GM12878 (cell line): ENCODE measurements at regions not wholly inside any gene's neighbourhood (a gene's known extent, or its start where the extent isn't known, plus 50 kb on each side); places are given as distances from the start of the nearest gene placed in this dataset.

Experiments
- ATAC-seq: fragments of 200-7000 bp; cut with Tn5 transposase; 3 replicates; pipeline ENCODE4 v1.9.1; 2020; ENCODE audit warnings: mild to moderate bottlenecking, moderate library complexity
- BruUV-seq: library from RNA; stranded (reverse); fragments of 400-500 nt; replicated peaks from 2 replicates; lab custom pipeline; 2021; lab: Mats Ljungman, UMichigan
- CTCF ChIA-PET: fragments of 300-600 bp; sonication (Branson Sonifier 250); formaldehyde crosslinking; extraction: SDS; loops from one replicate; lab custom pipeline; 2021; ENCODE audit warnings: inconsistent platforms; lab: Yijun Ruan, JAX
- POLR2A ChIA-PET: fragments of 350-600 bp; formaldehyde crosslinking; extraction: SDS; loops from one replicate; lab custom pipeline; 2021; ENCODE audit warnings: inconsistent platforms; lab: Charles Lee
- RAD21 ChIA-PET: fragments of 300-600 bp; sonication (Branson Sonifier 250); formaldehyde crosslinking; loops from one replicate; lab custom pipeline; 2023; ENCODE audit warnings: antibody characterized with exemption; ENCODE audit not compliant: unreplicated experiment; lab: Charles Lee
- SMC1A ChIA-PET: fragments of 300-600 bp; sonication (Branson Sonifier 250); formaldehyde crosslinking; loops from one replicate; lab custom pipeline; 2023; ENCODE audit not compliant: unreplicated experiment, uncharacterized antibody; lab: Charles Lee
- DNase-seq: peaks from one replicate; pipeline ENCODE4 v3.0.0-alpha.2; 2011; ENCODE audit warnings: low read depth, low spot score
- FAIRE-seq: peaks from 3 replicates; lab custom pipeline; 2011; peaks lifted over from hg19 to GRCh38; lab: Jason Lieb, UNC
- H2AFZ ChIP-seq: 2 replicates; pipeline ENCODE4 v1.6.0; 2011; ENCODE audit warnings: low read depth, low read length, control low read depth; ENCODE audit not compliant: control insufficient read depth
- H3K27ac ChIP-seq: 2 replicates; pipeline ENCODE4 v1.5.1; 2011; ENCODE audit warnings: control low read depth; ENCODE audit not compliant: control insufficient read depth, insufficient read depth
- H3K27me3 ChIP-seq, 2 experiments: replicated peaks in 1 of 2; 2 replicates each; pipeline versions ENCODE4 v1.6.0 to v1.6.1; 2011; ENCODE audit warnings: low read length in 1 of 2; ENCODE audit not compliant: control insufficient read depth in 2 of 2, insufficient read depth in 2 of 2
- H3K36me3 ChIP-seq, 2 experiments: 2 replicates each; pipeline ENCODE4 v1.5.1; 2011; ENCODE audit warnings: low read length in 1 of 2; ENCODE audit not compliant: control insufficient read depth in 2 of 2, insufficient read depth in 2 of 2
- H3K4me1 ChIP-seq: 2 replicates; pipeline ENCODE4 v1.6.1; 2011; ENCODE audit warnings: mild to moderate bottlenecking, low read length, moderate library complexity, mixed read lengths; ENCODE audit not compliant: control insufficient read depth, insufficient read depth
- H3K4me2 ChIP-seq: 2 replicates; pipeline ENCODE4 v1.6.0; 2011; ENCODE audit warnings: control low read depth; ENCODE audit not compliant: control insufficient read depth, insufficient read depth
- H3K4me3 ChIP-seq: fragments of 200-600 bp; sonication (generic); 2 replicates; pipeline ENCODE4 v1.5.1; 2016
- H3K79me2 ChIP-seq: 2 replicates; pipeline ENCODE4 v1.6.0; 2011; ENCODE audit warnings: low read length; ENCODE audit not compliant: control insufficient read depth, insufficient read depth
- H3K9ac ChIP-seq: 2 replicates; pipeline ENCODE4 v1.8.0; 2011; ENCODE audit warnings: low read length, control low read depth, mixed read lengths; ENCODE audit not compliant: control insufficient read depth, insufficient read depth
- H3K9me3 ChIP-seq: replicated peaks from 3 replicates; pipeline ENCODE4 v1.5.1; 2011; ENCODE audit warnings: mild to moderate bottlenecking, low read length; ENCODE audit not compliant: control insufficient read depth, insufficient read depth
- H4K20me1 ChIP-seq: 2 replicates; pipeline ENCODE4 v1.6.0; 2011; ENCODE audit not compliant: control insufficient read depth, insufficient read depth
- BACH1 ChIP-seq: fragments of 450-650 bp; IDR thresholded peaks from 2 replicates; pipeline ENCODE4 v1.6.1; 2017; ENCODE audit warnings: mild to moderate bottlenecking, borderline replicate concordance
- EED ChIP-seq: sonication (generic); IDR thresholded peaks from 2 replicates; pipeline ENCODE4 v1.6.1; 2016; ENCODE audit warnings: antibody characterized with exemption, low read depth
- JUND ChIP-seq: IDR thresholded peaks from 2 replicates; pipeline ENCODE4 v1.6.1; 2012; ENCODE audit warnings: low read depth, mild to moderate bottlenecking, low read length, improper control_type of control experiment, moderate library complexity
- MAX ChIP-seq: IDR thresholded peaks from 2 replicates; pipeline ENCODE4 v1.6.1; 2012; ENCODE audit warnings: low read depth, low read length, improper control_type of control experiment
- MXI1 ChIP-seq: fragments of 150-350 bp; IDR thresholded peaks from 2 replicates; pipeline ENCODE4 v1.6.1; 2011; ENCODE audit warnings: low read depth, mild to moderate bottlenecking, inconsistent platforms, low read length, improper control_type of control experiment
- NBN ChIP-seq: fragments of 450-650 bp; IDR thresholded peaks from 2 replicates; pipeline ENCODE4 v1.6.1; 2016
- NR2C1 ChIP-seq: fragments of 450-650 bp; IDR thresholded peaks from 2 replicates; pipeline ENCODE4 v1.6.1; 2017; ENCODE audit warnings: antibody characterized with exemption, mild to moderate bottlenecking, moderate library complexity
- PAX8 ChIP-seq: fragments of 450-650 bp; IDR thresholded peaks from 2 replicates; pipeline ENCODE4 v1.6.1; 2017; ENCODE audit warnings: mild to moderate bottlenecking, moderate library complexity
- POLR2AphosphoS5 ChIP-seq: IDR thresholded peaks from 2 replicates; pipeline ENCODE4 v1.6.1; 2011; ENCODE audit warnings: mild to moderate bottlenecking, low read length, inconsistent platforms
- PRDM15 ChIP-seq: fragments of 450-650 bp; formaldehyde crosslinking; IDR thresholded peaks from 2 replicates; pipeline ENCODE4 v1.4.0; 2020; ENCODE audit warnings: mild to moderate bottlenecking, moderate library complexity
- RAD51 ChIP-seq: fragments of 450-650 bp; IDR thresholded peaks from 2 replicates; pipeline ENCODE4 v1.6.1; 2016; ENCODE audit warnings: moderate library complexity, mild to moderate bottlenecking, inconsistent platforms
- SMARCA5 ChIP-seq: fragments of 450-650 bp; IDR thresholded peaks from 2 replicates; pipeline ENCODE4 v1.6.1; 2017; ENCODE audit warnings: mild to moderate bottlenecking
- TAF1 ChIP-seq: IDR thresholded peaks from 2 replicates; pipeline ENCODE4 v1.6.1; 2011; ENCODE audit warnings: mild to moderate bottlenecking, low read depth, low read length, borderline replicate concordance
- TCF3 ChIP-seq: IDR thresholded peaks from 2 replicates; pipeline ENCODE4 v1.6.1; 2012; ENCODE audit warnings: low read depth, mild to moderate bottlenecking, low read length, borderline replicate concordance; ENCODE audit not compliant: insufficient read depth
- TCF7 ChIP-seq: IDR thresholded peaks from 2 replicates; pipeline ENCODE4 v1.6.1; 2014; ENCODE audit warnings: antibody characterized with exemption, borderline replicate concordance
- WRNIP1 ChIP-seq: IDR thresholded peaks from 2 replicates; pipeline ENCODE4 v1.6.1; 2011; ENCODE audit warnings: low read depth, low read length, improper control_type of control experiment, borderline replicate concordance
- whole genome bisulfite sequencing: methylation state at CpG from one replicate; pipeline ENCODE4 v1.1.6; 2016; ENCODE audit warnings: low lambda C conversion rate; ENCODE audit not compliant: insufficient replicate concordance, insufficient coverage; ENCODE audit errors: missing lambda C conversion rate; 5-methylcytosine and 5-hydroxymethylcytosine counted together
- in situ Hi-C: fragments of 300-500 bp; cut with MboI; formaldehyde crosslinking; loops from 9 replicates; pipeline ENCODE4 v1.14.3; 2018; ENCODE audit warnings: mixed read lengths
- intact Hi-C: fragments of 100-400 bp; cut with micrococcal nuclease; formaldehyde crosslinking; loops from one replicate; pipeline ENCODE4 v1.14.2; 2022; ENCODE audit not compliant: unreplicated experiment
- TF ChIP-seq, protein P1 (sequence below): IDR thresholded peaks from 2 replicates; pipeline ENCODE4 v1.6.1; 2011; ENCODE audit warnings: mild to moderate bottlenecking, low read depth, low read length, moderate library complexity; ENCODE audit not compliant: insufficient replicate concordance
- TF ChIP-seq, protein P2 (sequence below): fragments of 450-650 bp; IDR thresholded peaks from 2 replicates; pipeline ENCODE4 v1.6.1; 2017; ENCODE audit warnings: mild to moderate bottlenecking, moderate library complexity

GRCh38 chr3:116806351-116806750 lies 96.8 kb downstream of the TUSC7 start:
- Histone ChIP-seq H3K27ac (no peak overlapping the region), H3K79me2 (no peaks in the 10 kb centered on the region), H3K27me3 (no peaks in the 10 kb centered on the region), H3K9ac (no peak overlapping the region), H3K9me3 (no peaks in the 10 kb centered on the region), H2AFZ (no peak overlapping the region), H3K4me1 (no peaks in the 10 kb centered on the region), H4K20me1 (no peaks in the 10 kb centered on the region), H3K4me2 (no peak overlapping the region), H3K36me3 (no peaks in the 10 kb centered on the region), H3K4me3 (no peak overlapping the region)
- RAD21 ChIA-PET = no interaction called here
- no peak for ATAC-seq
- WGBS = 5% methylated on average over 1 of the region's 1 CpG
- in situ Hi-C loops (no loop called here), intact Hi-C loops (no loop called here)
- BruUV-seq = no TSS peak
- no peak for DNase-seq
- CTCF ChIA-PET = no interaction called here
- POLR2A ChIA-PET = no interaction called here
- SMC1A ChIA-PET = interaction anchor here (1.3 to 1.5 kb wide), 2 partner anchors 13 to 18 kb away, joined by 3 read pairs; no protein-coding TSS in a partner anchor
- no peak for FAIRE-seq
- TF ChIP-seq MXI1 (no peak), EED (no peak), POLR2AphosphoS5 (no peak), BACH1 (no peak), NBN (no peak), RAD51 (no peak), PAX8 (no peak), NR2C1 (no peak), MAX (no peak), JUND (no peak), PRDM15 (no peak), WRNIP1 (no peak), TCF7 (no peak), TAF1 (no peak), SMARCA5 (no peak), TCF3 (no peak)
- TF ChIP-seq, protein P1, sequence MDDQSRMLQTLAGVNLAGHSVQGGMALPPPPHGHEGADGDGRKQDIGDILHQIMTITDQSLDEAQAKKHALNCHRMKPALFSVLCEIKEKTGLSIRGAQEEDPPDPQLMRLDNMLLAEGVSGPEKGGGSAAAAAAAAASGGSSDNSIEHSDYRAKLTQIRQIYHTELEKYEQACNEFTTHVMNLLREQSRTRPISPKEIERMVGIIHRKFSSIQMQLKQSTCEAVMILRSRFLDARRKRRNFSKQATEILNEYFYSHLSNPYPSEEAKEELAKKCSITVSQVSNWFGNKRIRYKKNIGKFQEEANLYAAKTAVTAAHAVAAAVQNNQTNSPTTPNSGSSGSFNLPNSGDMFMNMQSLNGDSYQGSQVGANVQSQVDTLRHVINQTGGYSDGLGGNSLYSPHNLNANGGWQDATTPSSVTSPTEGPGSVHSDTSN = no peak
- TF ChIP-seq, protein P2, sequence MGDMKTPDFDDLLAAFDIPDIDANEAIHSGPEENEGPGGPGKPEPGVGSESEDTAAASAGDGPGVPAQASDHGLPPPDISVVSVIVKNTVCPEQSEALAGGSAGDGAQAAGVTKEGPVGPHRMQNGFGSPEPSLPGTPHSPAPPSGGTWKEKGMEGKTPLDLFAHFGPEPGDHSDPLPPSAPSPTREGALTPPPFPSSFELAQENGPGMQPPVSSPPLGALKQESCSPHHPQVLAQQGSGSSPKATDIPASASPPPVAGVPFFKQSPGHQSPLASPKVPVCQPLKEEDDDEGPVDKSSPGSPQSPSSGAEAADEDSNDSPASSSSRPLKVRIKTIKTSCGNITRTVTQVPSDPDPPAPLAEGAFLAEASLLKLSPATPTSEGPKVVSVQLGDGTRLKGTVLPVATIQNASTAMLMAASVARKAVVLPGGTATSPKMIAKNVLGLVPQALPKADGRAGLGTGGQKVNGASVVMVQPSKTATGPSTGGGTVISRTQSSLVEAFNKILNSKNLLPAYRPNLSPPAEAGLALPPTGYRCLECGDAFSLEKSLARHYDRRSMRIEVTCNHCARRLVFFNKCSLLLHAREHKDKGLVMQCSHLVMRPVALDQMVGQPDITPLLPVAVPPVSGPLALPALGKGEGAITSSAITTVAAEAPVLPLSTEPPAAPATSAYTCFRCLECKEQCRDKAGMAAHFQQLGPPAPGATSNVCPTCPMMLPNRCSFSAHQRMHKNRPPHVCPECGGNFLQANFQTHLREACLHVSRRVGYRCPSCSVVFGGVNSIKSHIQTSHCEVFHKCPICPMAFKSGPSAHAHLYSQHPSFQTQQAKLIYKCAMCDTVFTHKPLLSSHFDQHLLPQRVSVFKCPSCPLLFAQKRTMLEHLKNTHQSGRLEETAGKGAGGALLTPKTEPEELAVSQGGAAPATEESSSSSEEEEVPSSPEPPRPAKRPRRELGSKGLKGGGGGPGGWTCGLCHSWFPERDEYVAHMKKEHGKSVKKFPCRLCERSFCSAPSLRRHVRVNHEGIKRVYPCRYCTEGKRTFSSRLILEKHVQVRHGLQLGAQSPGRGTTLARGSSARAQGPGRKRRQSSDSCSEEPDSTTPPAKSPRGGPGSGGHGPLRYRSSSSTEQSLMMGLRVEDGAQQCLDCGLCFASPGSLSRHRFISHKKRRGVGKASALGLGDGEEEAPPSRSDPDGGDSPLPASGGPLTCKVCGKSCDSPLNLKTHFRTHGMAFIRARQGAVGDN = no peak
